ENCODE measurements at regions not wholly inside any gene's neighbourhood (a gene's known extent, or its start where the extent isn't known, plus 50 kb on each side); places are given as distances from the start of the nearest gene placed in this dataset.

DNA sequence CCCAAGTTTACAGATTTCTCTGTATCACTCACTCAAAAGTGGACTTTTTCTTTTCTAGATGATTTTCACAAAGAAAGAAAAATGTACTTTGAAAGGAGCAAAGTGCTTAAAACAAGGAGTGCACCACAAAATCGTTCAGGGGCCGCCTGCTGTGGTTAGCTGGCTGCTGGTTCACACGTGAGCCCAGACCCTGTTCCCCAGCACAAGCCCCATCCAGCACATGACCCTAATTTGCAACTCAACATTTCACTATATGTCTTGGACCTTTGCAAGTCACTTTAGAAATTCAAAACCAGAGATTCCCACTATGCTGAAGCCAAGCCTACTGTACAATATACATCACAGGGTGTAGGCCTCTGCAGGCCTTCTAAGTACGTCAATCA lies 95.5 kb upstream of the NHSL1 start:
- Histone ChIP-seq H3K27me3 (ENCODE audit: insufficient read depth, low read depth, severe bottlenecking) (no peaks in the 10 kb centered on the region), H3K27ac (no peak overlapping the region), H3K9me3 (ENCODE audit: severe bottlenecking) (no peaks in the 10 kb centered on the region), H3K36me3 (no peaks in the 10 kb centered on the region), H3K4me3 (ENCODE audit: low read depth, low read length) (no peak overlapping the region)
- DNase-seq = no peak
- TF ChIP-seq, protein P1, sequence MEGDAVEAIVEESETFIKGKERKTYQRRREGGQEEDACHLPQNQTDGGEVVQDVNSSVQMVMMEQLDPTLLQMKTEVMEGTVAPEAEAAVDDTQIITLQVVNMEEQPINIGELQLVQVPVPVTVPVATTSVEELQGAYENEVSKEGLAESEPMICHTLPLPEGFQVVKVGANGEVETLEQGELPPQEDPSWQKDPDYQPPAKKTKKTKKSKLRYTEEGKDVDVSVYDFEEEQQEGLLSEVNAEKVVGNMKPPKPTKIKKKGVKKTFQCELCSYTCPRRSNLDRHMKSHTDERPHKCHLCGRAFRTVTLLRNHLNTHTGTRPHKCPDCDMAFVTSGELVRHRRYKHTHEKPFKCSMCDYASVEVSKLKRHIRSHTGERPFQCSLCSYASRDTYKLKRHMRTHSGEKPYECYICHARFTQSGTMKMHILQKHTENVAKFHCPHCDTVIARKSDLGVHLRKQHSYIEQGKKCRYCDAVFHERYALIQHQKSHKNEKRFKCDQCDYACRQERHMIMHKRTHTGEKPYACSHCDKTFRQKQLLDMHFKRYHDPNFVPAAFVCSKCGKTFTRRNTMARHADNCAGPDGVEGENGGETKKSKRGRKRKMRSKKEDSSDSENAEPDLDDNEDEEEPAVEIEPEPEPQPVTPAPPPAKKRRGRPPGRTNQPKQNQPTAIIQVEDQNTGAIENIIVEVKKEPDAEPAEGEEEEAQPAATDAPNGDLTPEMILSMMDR (IDR thresholded peaks at IDR 0.05; ENCODE audit: low read depth, low read length) = no peak

GRCh38 chr6:138596126-138596525 lies 96.8 kb upstream of the NHSL1 start:
- H3K4me3 ChIP-seq (ENCODE audit: low read depth, low read length) = no peak overlapping the region
- DNase-seq = no peak
- no peaks in the 10 kb centered on the region for H3K36me3 ChIP-seq
- no peaks in the 10 kb centered on the region for H3K9me3 ChIP-seq (ENCODE audit: severe bottlenecking)
- no peak overlapping the region for H3K27ac ChIP-seq
- TF ChIP-seq, protein P1 (IDR thresholded peaks at IDR 0.05; ENCODE audit: low read depth, low read length) = no peak
- no peaks in the 10 kb centered on the region for H3K27me3 ChIP-seq (ENCODE audit: insufficient read depth, low read depth, severe bottlenecking)

DNA sequence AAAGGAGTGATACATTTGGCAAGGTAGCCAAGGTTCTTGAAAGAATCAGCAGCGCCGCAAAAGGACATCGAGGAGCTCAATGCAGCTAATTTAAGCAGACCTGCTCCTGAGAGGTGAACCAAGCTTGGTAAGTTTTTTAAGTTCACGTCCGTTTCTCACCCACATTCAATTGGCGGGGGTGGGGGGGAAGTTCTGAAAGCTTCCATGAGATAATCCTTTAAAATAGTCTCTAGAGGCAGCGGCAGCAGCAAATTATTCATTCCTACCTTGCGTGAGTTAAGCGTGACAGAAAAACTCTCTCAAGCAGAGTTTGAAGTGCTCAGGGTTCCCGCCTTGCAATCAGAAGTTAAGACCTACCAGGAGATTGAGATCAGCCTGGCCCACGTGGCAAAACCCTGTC lies 97.3 kb upstream of the NHSL1 start:
- H3K36me3 ChIP-seq = no peaks in the 10 kb centered on the region
- no peak overlapping the region for H3K27ac ChIP-seq
- H3K9me3 ChIP-seq (ENCODE audit: severe bottlenecking) = no peaks in the 10 kb centered on the region
- H3K4me3 ChIP-seq (ENCODE audit: low read depth, low read length) = no peak overlapping the region
- DNase-seq = no peak
- no peaks in the 10 kb centered on the region for H3K27me3 ChIP-seq (ENCODE audit: insufficient read depth, low read depth, severe bottlenecking)
- TF ChIP-seq, protein P1 (IDR thresholded peaks at IDR 0.05; ENCODE audit: low read depth, low read length) = no peak

- H3K4me3 ChIP-seq (ENCODE audit: low read depth, low read length) = no peak overlapping the region
These were observed 98.0 kb upstream of the NHSL1 start for GRCh38 chr6:138597336-138597735.

DNA sequence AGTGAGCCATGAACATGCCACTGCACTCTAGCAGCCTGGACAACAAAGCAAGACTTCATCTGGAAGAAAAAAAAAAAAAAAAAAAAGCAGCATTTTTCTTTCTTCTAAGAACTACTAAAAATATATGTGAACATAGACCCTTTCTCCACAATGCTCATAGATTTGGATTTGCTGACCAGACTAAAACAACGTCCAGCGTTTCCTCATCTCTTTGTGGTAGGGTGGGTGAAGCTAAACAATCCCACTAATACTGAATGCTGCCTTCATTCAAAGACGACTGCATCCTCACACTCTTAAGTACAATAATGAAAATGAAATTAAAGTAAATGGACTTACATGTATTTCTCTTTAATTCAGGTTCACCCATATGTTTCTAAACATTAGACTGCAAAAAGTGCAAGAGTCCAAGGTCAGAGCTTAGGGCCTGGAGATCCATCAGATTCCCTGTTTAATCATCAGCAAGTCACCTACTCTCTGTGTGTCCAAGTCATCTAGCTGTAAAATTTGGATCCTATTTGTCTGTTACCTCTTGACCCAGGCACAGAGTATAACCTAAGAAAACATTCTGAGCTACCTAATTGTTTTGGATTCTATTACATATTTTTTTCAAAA lies 99.4 kb upstream of the NHSL1 start:
- Histone ChIP-seq H3K27me3 (ENCODE audit: insufficient read depth, low read depth, severe bottlenecking) (no peaks in the 10 kb centered on the region), H3K27ac (no peak overlapping the region), H3K36me3 (no peaks in the 10 kb centered on the region), H3K9me3 (ENCODE audit: severe bottlenecking) (no peaks in the 10 kb centered on the region), H3K4me3 (ENCODE audit: low read depth, low read length) (no peak overlapping the region)
- no peak for DNase-seq
- TF ChIP-seq, protein P1 (IDR thresholded peaks at IDR 0.05; ENCODE audit: low read depth, low read length) = no peak

More at GRCh38 chr6:138597336-138597735, 98.0 kb upstream of the NHSL1 start:
- H3K27ac ChIP-seq = no peak overlapping the region
- H3K9me3 ChIP-seq (ENCODE audit: severe bottlenecking) = no peaks in the 10 kb centered on the region
- TF ChIP-seq, protein P1 (IDR thresholded peaks at IDR 0.05; ENCODE audit: low read depth, low read length) = no peak
- H3K36me3 ChIP-seq = no peaks in the 10 kb centered on the region
- H3K27me3 ChIP-seq (ENCODE audit: insufficient read depth, low read depth, severe bottlenecking) = no peaks in the 10 kb centered on the region
- DNase-seq = no peak

GRCh38 chr6:138600261-138600660 lies 101.0 kb upstream of the NHSL1 start:
- Histone ChIP-seq H3K9me3 (ENCODE audit: severe bottlenecking) (no peaks in the 10 kb centered on the region), H3K36me3 (no peaks in the 10 kb centered on the region), H3K27ac (no peak overlapping the region), H3K4me3 (ENCODE audit: low read depth, low read length) (no peak overlapping the region), H3K27me3 (ENCODE audit: insufficient read depth, low read depth, severe bottlenecking) (no peaks in the 10 kb centered on the region)
- TF ChIP-seq, protein P1 (IDR thresholded peaks at IDR 0.05; ENCODE audit: low read depth, low read length) = no peak
- no peak for DNase-seq

Measured in WERI-Rb-1 (cell line).